ENCODE measurements at regions not wholly inside any gene's neighbourhood (a gene's known extent, or its start where the extent isn't known, plus 50 kb on each side); places are given as distances from the start of the nearest gene placed in this dataset.

- TF ChIP-seq, protein P1, sequence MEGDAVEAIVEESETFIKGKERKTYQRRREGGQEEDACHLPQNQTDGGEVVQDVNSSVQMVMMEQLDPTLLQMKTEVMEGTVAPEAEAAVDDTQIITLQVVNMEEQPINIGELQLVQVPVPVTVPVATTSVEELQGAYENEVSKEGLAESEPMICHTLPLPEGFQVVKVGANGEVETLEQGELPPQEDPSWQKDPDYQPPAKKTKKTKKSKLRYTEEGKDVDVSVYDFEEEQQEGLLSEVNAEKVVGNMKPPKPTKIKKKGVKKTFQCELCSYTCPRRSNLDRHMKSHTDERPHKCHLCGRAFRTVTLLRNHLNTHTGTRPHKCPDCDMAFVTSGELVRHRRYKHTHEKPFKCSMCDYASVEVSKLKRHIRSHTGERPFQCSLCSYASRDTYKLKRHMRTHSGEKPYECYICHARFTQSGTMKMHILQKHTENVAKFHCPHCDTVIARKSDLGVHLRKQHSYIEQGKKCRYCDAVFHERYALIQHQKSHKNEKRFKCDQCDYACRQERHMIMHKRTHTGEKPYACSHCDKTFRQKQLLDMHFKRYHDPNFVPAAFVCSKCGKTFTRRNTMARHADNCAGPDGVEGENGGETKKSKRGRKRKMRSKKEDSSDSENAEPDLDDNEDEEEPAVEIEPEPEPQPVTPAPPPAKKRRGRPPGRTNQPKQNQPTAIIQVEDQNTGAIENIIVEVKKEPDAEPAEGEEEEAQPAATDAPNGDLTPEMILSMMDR (tag by site-specific recombination; IDR thresholded peaks at IDR 0.05): no peak
- TF ChIP-seq ZBTB8A (tag by site-specific recombination; IDR thresholded peaks at IDR 0.05) (no peak), ZNF18 (tag by site-specific recombination; IDR thresholded peaks at IDR 0.05) (no peak), ZNF513 (tag by site-specific recombination; IDR thresholded peaks at IDR 0.05) (no peak), KLF16 (tag by site-specific recombination; IDR thresholded peaks at IDR 0.05) (no peak), ZNF776 (tag by site-specific recombination; IDR thresholded peaks at IDR 0.05; ENCODE audit: borderline replicate concordance) (no peak), ZNF433 (tag by site-specific recombination; IDR thresholded peaks at IDR 0.05; ENCODE audit: low read depth) (no peak), ZNF114 (tag by site-specific recombination; IDR thresholded peaks at IDR 0.05) (no peak), TRIM28 (IDR thresholded peaks at IDR 0.05; ENCODE audit: borderline replicate concordance, low read length) (no peak), ZNF529 (tag by site-specific recombination; IDR thresholded peaks at IDR 0.05; ENCODE audit: insufficient replicate concordance) (no peak)
- TF ChIP-seq, protein P2, sequence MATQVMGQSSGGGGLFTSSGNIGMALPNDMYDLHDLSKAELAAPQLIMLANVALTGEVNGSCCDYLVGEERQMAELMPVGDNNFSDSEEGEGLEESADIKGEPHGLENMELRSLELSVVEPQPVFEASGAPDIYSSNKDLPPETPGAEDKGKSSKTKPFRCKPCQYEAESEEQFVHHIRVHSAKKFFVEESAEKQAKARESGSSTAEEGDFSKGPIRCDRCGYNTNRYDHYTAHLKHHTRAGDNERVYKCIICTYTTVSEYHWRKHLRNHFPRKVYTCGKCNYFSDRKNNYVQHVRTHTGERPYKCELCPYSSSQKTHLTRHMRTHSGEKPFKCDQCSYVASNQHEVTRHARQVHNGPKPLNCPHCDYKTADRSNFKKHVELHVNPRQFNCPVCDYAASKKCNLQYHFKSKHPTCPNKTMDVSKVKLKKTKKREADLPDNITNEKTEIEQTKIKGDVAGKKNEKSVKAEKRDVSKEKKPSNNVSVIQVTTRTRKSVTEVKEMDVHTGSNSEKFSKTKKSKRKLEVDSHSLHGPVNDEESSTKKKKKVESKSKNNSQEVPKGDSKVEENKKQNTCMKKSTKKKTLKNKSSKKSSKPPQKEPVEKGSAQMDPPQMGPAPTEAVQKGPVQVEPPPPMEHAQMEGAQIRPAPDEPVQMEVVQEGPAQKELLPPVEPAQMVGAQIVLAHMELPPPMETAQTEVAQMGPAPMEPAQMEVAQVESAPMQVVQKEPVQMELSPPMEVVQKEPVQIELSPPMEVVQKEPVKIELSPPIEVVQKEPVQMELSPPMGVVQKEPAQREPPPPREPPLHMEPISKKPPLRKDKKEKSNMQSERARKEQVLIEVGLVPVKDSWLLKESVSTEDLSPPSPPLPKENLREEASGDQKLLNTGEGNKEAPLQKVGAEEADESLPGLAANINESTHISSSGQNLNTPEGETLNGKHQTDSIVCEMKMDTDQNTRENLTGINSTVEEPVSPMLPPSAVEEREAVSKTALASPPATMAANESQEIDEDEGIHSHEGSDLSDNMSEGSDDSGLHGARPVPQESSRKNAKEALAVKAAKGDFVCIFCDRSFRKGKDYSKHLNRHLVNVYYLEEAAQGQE (tag by site-specific recombination; IDR thresholded peaks at IDR 0.05): no peak
- TF ChIP-seq, protein P3, sequence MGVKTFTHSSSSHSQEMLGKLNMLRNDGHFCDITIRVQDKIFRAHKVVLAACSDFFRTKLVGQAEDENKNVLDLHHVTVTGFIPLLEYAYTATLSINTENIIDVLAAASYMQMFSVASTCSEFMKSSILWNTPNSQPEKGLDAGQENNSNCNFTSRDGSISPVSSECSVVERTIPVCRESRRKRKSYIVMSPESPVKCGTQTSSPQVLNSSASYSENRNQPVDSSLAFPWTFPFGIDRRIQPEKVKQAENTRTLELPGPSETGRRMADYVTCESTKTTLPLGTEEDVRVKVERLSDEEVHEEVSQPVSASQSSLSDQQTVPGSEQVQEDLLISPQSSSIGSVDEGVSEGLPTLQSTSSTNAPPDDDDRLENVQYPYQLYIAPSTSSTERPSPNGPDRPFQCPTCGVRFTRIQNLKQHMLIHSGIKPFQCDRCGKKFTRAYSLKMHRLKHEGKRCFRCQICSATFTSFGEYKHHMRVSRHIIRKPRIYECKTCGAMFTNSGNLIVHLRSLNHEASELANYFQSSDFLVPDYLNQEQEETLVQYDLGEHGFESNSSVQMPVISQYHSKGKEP (tag by site-specific recombination; IDR thresholded peaks at IDR 0.05): no peak
- TF ChIP-seq, protein P4, sequence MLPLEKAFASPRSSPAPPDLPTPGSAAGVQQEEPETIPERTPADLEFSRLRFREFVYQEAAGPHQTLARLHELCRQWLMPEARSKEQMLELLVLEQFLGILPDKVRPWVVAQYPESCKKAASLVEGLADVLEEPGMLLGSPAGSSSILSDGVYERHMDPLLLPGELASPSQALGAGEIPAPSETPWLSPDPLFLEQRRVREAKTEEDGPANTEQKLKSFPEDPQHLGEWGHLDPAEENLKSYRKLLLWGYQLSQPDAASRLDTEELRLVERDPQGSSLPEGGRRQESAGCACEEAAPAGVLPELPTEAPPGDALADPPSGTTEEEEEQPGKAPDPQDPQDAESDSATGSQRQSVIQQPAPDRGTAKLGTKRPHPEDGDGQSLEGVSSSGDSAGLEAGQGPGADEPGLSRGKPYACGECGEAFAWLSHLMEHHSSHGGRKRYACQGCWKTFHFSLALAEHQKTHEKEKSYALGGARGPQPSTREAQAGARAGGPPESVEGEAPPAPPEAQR (tag by site-specific recombination; IDR thresholded peaks at IDR 0.05): no peak
These were observed 267.7 kb upstream of the KCNIP4 start for GRCh38 chr4:22216278-22216677.

Data from HEK293 (cell line).